NCI-H146 (cell line): ENCODE measurements at regions not wholly inside any gene's neighbourhood (a gene's known extent, or its start where the extent isn't known, plus 50 kb on each side); places are given as distances from the start of the nearest gene placed in this dataset.
"Not testable (repeated sequence)": the region's sequence is repeated elsewhere in the genome, so short reads cannot be mapped to it uniquely, and the experiment has no call there.

Experiments
- DNase-seq: peaks from one replicate; lab custom pipeline; 2025; lab: John Stamatoyannopoulos, UW

- DNase-seq, result not testable (repeated sequence)
Measured at GRCh38 chr14:105734241-105734640, 207.9 kb downstream of the TMEM121 start.

- DNase-seq, result not testable (repeated sequence)
Measured at GRCh38 chr14:105736331-105736730, 209.9 kb downstream of the TMEM121 start.

- DNase-seq, result no peak
Measured at GRCh38 chr14:105737504-105738246, 211.3 kb downstream of the TMEM121 start.

GRCh38 chr14:105738638-105739037, 212.3 kb downstream of the TMEM121 start:
- no peak for DNase-seq

GRCh38 chr14:105739331-105740102, 213.1 kb downstream of the TMEM121 start:
- no peak for DNase-seq

GRCh38 chr14:105740272-105740671, 213.9 kb downstream of the TMEM121 start:
- DNase-seq, result not testable (repeated sequence)

- DNase-seq, result not testable (repeated sequence)
Measured at GRCh38 chr14:105740961-105741360, 214.6 kb downstream of the TMEM121 start.

GRCh38 chr14:105741707-105742530, 215.5 kb downstream of the TMEM121 start:
- DNase-seq, result not testable (repeated sequence)

GRCh38 chr14:105742531-105742848, 216.1 kb downstream of the TMEM121 start:
- no peak for DNase-seq

GRCh38 chr14:105742904-105743701, 216.7 kb downstream of the TMEM121 start:
- DNase-seq, result not testable (repeated sequence)

- DNase-seq, result not testable (repeated sequence)
Measured at GRCh38 chr14:105744213-105744787, 217.9 kb downstream of the TMEM121 start.

GRCh38 chr14:105745433-105746123, 219.2 kb downstream of the TMEM121 start:
- no peak for DNase-seq

GRCh38 chr14:105746124-105746514, 219.7 kb downstream of the TMEM121 start:
- DNase-seq, result no peak

GRCh38 chr14:105746800-105747502, 220.6 kb downstream of the TMEM121 start:
- DNase-seq, result not testable (repeated sequence)

- not testable (repeated sequence) for DNase-seq
Measured at GRCh38 chr14:105747503-105748203, 221.3 kb downstream of the TMEM121 start.

- DNase-seq, result no peak
Measured at GRCh38 chr14:105748204-105748578, 221.8 kb downstream of the TMEM121 start.

- DNase-seq, result not testable (repeated sequence)
Measured at GRCh38 chr14:105748710-105749109, 222.3 kb downstream of the TMEM121 start.

GRCh38 chr14:105749870-105750541, 223.6 kb downstream of the TMEM121 start:
- DNase-seq, result not testable (repeated sequence)

GRCh38 chr14:105751291-105751751, 224.9 kb downstream of the TMEM121 start:
- not testable (repeated sequence) for DNase-seq
